Activated naive CD4-positive, alpha-beta T cell treated with anti-CD3 and anti-CD28 coated beads, Interleukin-2, amount 50 U/mL, for 72 hours (primary cell): ENCODE measurements at regions not wholly inside any gene's neighbourhood (a gene's known extent, or its start where the extent isn't known, plus 50 kb on each side); places are given as distances from the start of the nearest gene placed in this dataset.
"Not testable (repeated sequence)": the region's sequence is repeated elsewhere in the genome, so short reads cannot be mapped to it uniquely, and the experiment has no call there.

Experiments
- ATAC-seq, 2 donors: fragments of 150-1000 bp; cut with Tn5 transposase; 2 replicates each; pipeline ENCODE4 v1.10.0; 2021; ENCODE audit warnings: mild to moderate bottlenecking in 2 of 2, moderate library complexity in 2 of 2
- DNase-seq, 2 donors: peaks; one replicate each; pipeline ENCODE4 v3.0.0; 2021 to 2022; ENCODE audit warnings: low spot score in 2 of 2
- H3K27ac Mint-ChIP-seq, 2 donors: one replicate each; pipeline ENCODE4 v1.8.0; 2022; ENCODE audit warnings: mild to moderate bottlenecking in 2 of 2, mixed read lengths in 2 of 2
- H3K36me3 Mint-ChIP-seq, 2 donors: one replicate each; pipeline ENCODE4 v1.8.0; 2022; ENCODE audit warnings: mixed read lengths in 2 of 2
- H3K9me3 Mint-ChIP-seq, 2 donors: one replicate each; pipeline ENCODE4 v1.8.0; 2022; ENCODE audit warnings: mixed read lengths in 2 of 2

- H3K9me3 Mint-ChIP-seq: no peaks in the 10 kb centered on the region
- ATAC-seq: no peak
- no peaks in the 10 kb centered on the region for H3K36me3 Mint-ChIP-seq
Observed at GRCh38 chr5:57429513-57430120, 53.0 kb downstream of the ACTBL2 start.

GRCh38 chr5:57429021-57429420 is 53.6 kb downstream of the ACTBL2 start:
- H3K36me3 Mint-ChIP-seq, DNase-seq, ATAC-seq, H3K9me3 Mint-ChIP-seq, H3K27ac Mint-ChIP-seq: not testable (repeated sequence)

More at GRCh38 chr5:57429513-57430120, 53.0 kb downstream of the ACTBL2 start:
- DNase-seq: no peak
- H3K27ac Mint-ChIP-seq: no peak overlapping the region

- ATAC-seq: no peak
- no peak for DNase-seq
- no peak overlapping the region for H3K27ac Mint-ChIP-seq
- no peaks in the 10 kb centered on the region for H3K36me3 Mint-ChIP-seq
- H3K9me3 Mint-ChIP-seq: no peaks in the 10 kb centered on the region
Observed at GRCh38 chr5:57422993-57423392, 59.6 kb downstream of the ACTBL2 start.

- no peaks in the 10 kb centered on the region for H3K36me3 Mint-ChIP-seq
- no peak overlapping the region for H3K27ac Mint-ChIP-seq
- no peak for ATAC-seq
- no peak for DNase-seq
- H3K9me3 Mint-ChIP-seq: no peaks in the 10 kb centered on the region
Observed at GRCh38 chr5:57422341-57422740, 60.3 kb downstream of the ACTBL2 start.

GRCh38 chr5:57420801-57421200 is 61.8 kb downstream of the ACTBL2 start:
- no peak for DNase-seq
- no peak for ATAC-seq
- no peaks in the 10 kb centered on the region for H3K9me3 Mint-ChIP-seq
- H3K36me3 Mint-ChIP-seq: no peaks in the 10 kb centered on the region
- no peak overlapping the region for H3K27ac Mint-ChIP-seq

- H3K9me3 Mint-ChIP-seq: no peaks in the 10 kb centered on the region
- no peak for DNase-seq
- ATAC-seq: no peak
- H3K36me3 Mint-ChIP-seq: no peaks in the 10 kb centered on the region
- no peak overlapping the region for H3K27ac Mint-ChIP-seq
Observed at GRCh38 chr5:57417971-57418370, 64.6 kb downstream of the ACTBL2 start.

- H3K9me3 Mint-ChIP-seq: no peaks in the 10 kb centered on the region
- DNase-seq (no peak), ATAC-seq (no peak)
- no peak overlapping the region for H3K27ac Mint-ChIP-seq
- no peaks in the 10 kb centered on the region for H3K36me3 Mint-ChIP-seq
Observed at GRCh38 chr5:57417320-57417719, 65.3 kb downstream of the ACTBL2 start.

GRCh38 chr5:57416278-57416994 is 66.2 kb downstream of the ACTBL2 start:
- Mint-ChIP-seq H3K9me3 (no peaks in the 10 kb centered on the region), H3K27ac (no peak overlapping the region), H3K36me3 (no peaks in the 10 kb centered on the region)
- DNase-seq: no peak
- ATAC-seq: no peak

GRCh38 chr5:57414857-57415256 is 67.8 kb downstream of the ACTBL2 start:
- no peaks in the 10 kb centered on the region for H3K36me3 Mint-ChIP-seq
- no peak overlapping the region for H3K27ac Mint-ChIP-seq
- DNase-seq (no peak), ATAC-seq (no peak)
- H3K9me3 Mint-ChIP-seq: no peaks in the 10 kb centered on the region

- ATAC-seq (no peak), DNase-seq (no peak)
- Mint-ChIP-seq H3K27ac (no peak overlapping the region), H3K9me3 (no peaks in the 10 kb centered on the region), H3K36me3 (no peaks in the 10 kb centered on the region)
Observed at GRCh38 chr5:57414191-57414590, 68.4 kb downstream of the ACTBL2 start.

GRCh38 chr5:57413145-57413544 is 69.5 kb downstream of the ACTBL2 start:
- no peak for ATAC-seq
- Mint-ChIP-seq H3K9me3 (no peaks in the 10 kb centered on the region), H3K36me3 (no peaks in the 10 kb centered on the region), H3K27ac (no peak overlapping the region)
- no peak for DNase-seq

GRCh38 chr5:57412680-57413079 is 69.9 kb downstream of the ACTBL2 start:
- DNase-seq (no peak), ATAC-seq (no peak)
- Mint-ChIP-seq H3K9me3 (no peaks in the 10 kb centered on the region), H3K27ac (no peak overlapping the region), H3K36me3 (no peaks in the 10 kb centered on the region)

GRCh38 chr5:57411982-57412381 is 70.6 kb downstream of the ACTBL2 start:
- ATAC-seq (no peak), DNase-seq (no peak)
- H3K36me3 Mint-ChIP-seq: no peaks in the 10 kb centered on the region
- no peaks in the 10 kb centered on the region for H3K9me3 Mint-ChIP-seq
- H3K27ac Mint-ChIP-seq: no peak overlapping the region

GRCh38 chr5:57410374-57411320 is 72.0 kb downstream of the ACTBL2 start:
- ATAC-seq (no peak), DNase-seq (no peak)
- no peaks in the 10 kb centered on the region for H3K36me3 Mint-ChIP-seq
- H3K27ac Mint-ChIP-seq: no peak overlapping the region
- H3K9me3 Mint-ChIP-seq: no peaks in the 10 kb centered on the region

- Mint-ChIP-seq H3K9me3 (no peaks in the 10 kb centered on the region), H3K36me3 (no peaks in the 10 kb centered on the region), H3K27ac (no peak overlapping the region)
- ATAC-seq (peak in 1 of 2 donors; percentile 46), DNase-seq (no peak)
Observed at GRCh38 chr5:57408714-57409113, 73.9 kb downstream of the ACTBL2 start.

GRCh38 chr5:57408285-57408684 is 74.3 kb downstream of the ACTBL2 start:
- DNase-seq (no peak), ATAC-seq (no peak)
- no peaks in the 10 kb centered on the region for H3K9me3 Mint-ChIP-seq
- H3K36me3 Mint-ChIP-seq: no peaks in the 10 kb centered on the region
- H3K27ac Mint-ChIP-seq: no peak overlapping the region

GRCh38 chr5:57407391-57407790 is 75.2 kb downstream of the ACTBL2 start:
- H3K9me3 Mint-ChIP-seq: peaks cover 0 to 5% of the 10 kb centered on the region in 2 donors
- no peaks in the 10 kb centered on the region for H3K36me3 Mint-ChIP-seq
- DNase-seq (no peak), ATAC-seq (no peak)
- H3K27ac Mint-ChIP-seq: no peak overlapping the region
